GM23338 (cell line): ENCODE measurements at regions not wholly inside any gene's neighbourhood (a gene's known extent, or its start where the extent isn't known, plus 50 kb on each side); places are given as distances from the start of the nearest gene placed in this dataset.
A peak's percentile ranks its signal among the peaks of the same experiment; 100 is the strongest.
"Not testable (repeated sequence)": the region's sequence is repeated elsewhere in the genome, so short reads cannot be mapped to it uniquely, and the experiment has no call there.

Experiments used
- ATAC-seq: fragments of 200-7000 bp; cut with Tn5 transposase; 3 replicates; pipeline ENCODE4 v1.9.1; 2020
- DNase-seq: peaks from one replicate; pipeline ENCODE4 v3.0.0-alpha.2; 2015; ENCODE audit warnings: low spot score
- H2AFZ ChIP-seq: fragments of 200-600 bp; sonication (generic); 2 replicates; pipeline ENCODE4 v1.8.0; 2016; ENCODE audit warnings: antibody characterized with exemption, mild to moderate bottlenecking, moderate library complexity
- H3F3A ChIP-seq: fragments of 200-600 bp; sonication (generic); replicated peaks from 2 replicates; pipeline ENCODE4 v1.8.0; 2017; ENCODE audit warnings: antibody characterized with exemption, mixed run types, low read depth
- H3K27ac ChIP-seq: fragments of 200-600 bp; sonication (generic); 2 replicates; pipeline ENCODE4 v1.6.1; 2016; ENCODE audit warnings: low read depth
- H3K27me3 ChIP-seq: fragments of 200-600 bp; sonication (generic); 2 replicates; pipeline ENCODE4 v1.8.0; 2016; ENCODE audit warnings: mild to moderate bottlenecking, mixed run types, moderate library complexity; ENCODE audit not compliant: insufficient read depth
- H3K36me3 ChIP-seq: fragments of 200-600 bp; sonication (generic); 2 replicates; pipeline ENCODE4 v1.8.0; 2016; ENCODE audit warnings: mild to moderate bottlenecking; ENCODE audit not compliant: insufficient read depth
- H3K4me1 ChIP-seq: fragments of 200-600 bp; sonication (generic); 2 replicates; pipeline ENCODE4 v1.8.0; 2016; ENCODE audit warnings: mild to moderate bottlenecking, moderate library complexity; ENCODE audit not compliant: insufficient read depth
- H3K4me2 ChIP-seq: fragments of 200-600 bp; sonication (generic); 2 replicates; pipeline ENCODE4 v1.7.1; 2017; ENCODE audit warnings: mixed run types
- H3K4me3 ChIP-seq: fragments of 200-600 bp; sonication (generic); 2 replicates; pipeline ENCODE4 v1.6.1; 2016; ENCODE audit warnings: mixed run types
- H3K79me2 ChIP-seq: fragments of 200-600 bp; sonication (generic); replicated peaks from 2 replicates; pipeline ENCODE4 v1.8.0; 2017; ENCODE audit warnings: mild to moderate bottlenecking; ENCODE audit not compliant: insufficient read depth
- H3K9me2 ChIP-seq: fragments of 200-600 bp; sonication (generic); 2 replicates; pipeline ENCODE4 v1.8.0; 2017; ENCODE audit not compliant: insufficient read depth
- H4K20me1 ChIP-seq: fragments of 200-600 bp; sonication (generic); replicated peaks from 2 replicates; pipeline ENCODE4 v1.8.0; 2017; ENCODE audit warnings: mild to moderate bottlenecking; ENCODE audit not compliant: insufficient read depth
- H3K27ac Mint-ChIP-seq: 2 replicates; pipeline ENCODE4 v1.8.0; 2020; ENCODE audit warnings: inconsistent platforms, mild to moderate bottlenecking, moderate library complexity, mixed read lengths
- H3K27me3 Mint-ChIP-seq: 3 replicates; pipeline ENCODE4 v1.8.0; 2022; ENCODE audit warnings: low read depth, mild to moderate bottlenecking, moderate library complexity, mixed read lengths, inconsistent platforms; ENCODE audit not compliant: insufficient read depth, poor library complexity
- H3K36me3 Mint-ChIP-seq: 3 replicates; pipeline ENCODE4 v1.8.0; 2021; ENCODE audit warnings: low read depth, mild to moderate bottlenecking, inconsistent platforms, moderate library complexity, mixed read lengths
- H3K4me1 Mint-ChIP-seq: 3 replicates; pipeline ENCODE4 v1.8.0; 2020; ENCODE audit warnings: mild to moderate bottlenecking, inconsistent platforms, mixed read lengths
- H3K4me3 Mint-ChIP-seq: 3 replicates; pipeline ENCODE4 v1.8.0; 2021; ENCODE audit warnings: moderate library complexity, mild to moderate bottlenecking, inconsistent platforms, mixed read lengths
- H3K9me3 Mint-ChIP-seq: 3 replicates; pipeline ENCODE4 v1.8.0; 2020; ENCODE audit warnings: moderate library complexity, mild to moderate bottlenecking, inconsistent platforms, mixed read lengths
- EZH2phosphoT487 ChIP-seq: fragments of 200-600 bp; sonication (generic); IDR thresholded peaks from one replicate; pipeline ENCODE4 v1.8.1; 2018; ENCODE audit warnings: antibody characterized with exemption; ENCODE audit not compliant: unreplicated experiment
- JUNB ChIP-seq: IDR thresholded peaks from one replicate; pipeline ENCODE4 v1.6.1; 2016; ENCODE audit warnings: antibody characterized with exemption; ENCODE audit not compliant: unreplicated experiment
- NANOG ChIP-seq: IDR thresholded peaks from 2 replicates; pipeline ENCODE4 v1.6.1; 2016; ENCODE audit warnings: antibody characterized with exemption, borderline replicate concordance
- STAT1 ChIP-seq: IDR thresholded peaks from one replicate; pipeline ENCODE4 v1.6.1; 2016; ENCODE audit warnings: antibody characterized with exemption; ENCODE audit not compliant: unreplicated experiment
- ZNF331 ChIP-seq: fragments of 250-450 bp; sonication (Bioruptor Pico); IDR thresholded peaks from 2 replicates; pipeline ENCODE4 v1.5.0; 2020; ENCODE audit warnings: low read depth, mild to moderate bottlenecking, moderate library complexity
- TF ChIP-seq, protein P1 (sequence below), 2 experiments: fragments of 200-600 bp in 1 of 2; sonication (generic) in 1 of 2; conservative IDR thresholded peaks; 2 replicates each; pipeline versions ENCODE4 v1.5.1 to v1.6.1; 2016 to 2017; ENCODE audit warnings: antibody characterized with exemption in 2 of 2, low read depth in 2 of 2, mild to moderate bottlenecking in 2 of 2, moderate library complexity in 1 of 2

DNA sequence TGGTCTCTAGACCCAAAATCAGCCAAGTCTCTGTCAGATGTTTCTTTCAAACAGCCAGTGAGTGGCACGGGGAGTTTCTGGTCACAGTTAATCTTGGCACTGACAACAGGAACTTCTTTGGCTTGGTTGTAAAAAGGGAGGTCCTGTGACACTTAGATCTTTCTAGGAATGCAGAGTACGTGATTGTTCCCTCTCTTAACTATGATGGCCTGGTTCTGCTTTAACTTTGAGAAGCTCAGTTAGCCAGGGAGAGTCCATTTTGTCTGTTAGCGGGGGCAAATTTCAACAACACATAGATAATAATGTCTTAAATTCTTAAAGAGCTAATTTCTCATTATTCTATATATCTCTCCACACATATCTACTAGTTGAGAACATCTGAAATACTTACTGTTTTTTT, 344.5 kb upstream of the LRRTM4 start:
- H3K4me3 Mint-ChIP-seq = no peak overlapping the region
- H3K79me2 ChIP-seq = no peaks in the 10 kb centered on the region
- H3K27ac ChIP-seq = no peak overlapping the region
- TF ChIP-seq STAT1 = no peak
- ATAC-seq (no peak), DNase-seq (no peak)
- no peaks in the 10 kb centered on the region for H3F3A ChIP-seq
- H4K20me1 ChIP-seq = no peaks in the 10 kb centered on the region
- peaks cover 8% of the 10 kb centered on the region; the same call in 2 of the 3 replicates for H3K36me3 Mint-ChIP-seq
- H3K4me1 Mint-ChIP-seq = peaks cover 10% of the 10 kb centered on the region
- no peaks in the 10 kb centered on the region for H3K9me3 Mint-ChIP-seq
- H3K27ac Mint-ChIP-seq = no peak overlapping the region
- H3K27me3 ChIP-seq = no peaks in the 10 kb centered on the region
- H2AFZ ChIP-seq = peak overlapping the region; percentile 30; the same call in 1 of the 2 replicates
- H3K4me2 ChIP-seq = no peak overlapping the region
- peaks cover 10% of the 10 kb centered on the region; the same call in 1 of the 2 replicates for H3K4me1 ChIP-seq
- H3K9me2 ChIP-seq = 0 out of 2 replicates have a peak, but pooled peaks cover under 1% of the 10 kb centered on the region
- no peaks in the 10 kb centered on the region for H3K36me3 ChIP-seq
- H3K4me3 ChIP-seq = no peak overlapping the region
- H3K27me3 Mint-ChIP-seq = no peaks in the 10 kb centered on the region

DNA sequence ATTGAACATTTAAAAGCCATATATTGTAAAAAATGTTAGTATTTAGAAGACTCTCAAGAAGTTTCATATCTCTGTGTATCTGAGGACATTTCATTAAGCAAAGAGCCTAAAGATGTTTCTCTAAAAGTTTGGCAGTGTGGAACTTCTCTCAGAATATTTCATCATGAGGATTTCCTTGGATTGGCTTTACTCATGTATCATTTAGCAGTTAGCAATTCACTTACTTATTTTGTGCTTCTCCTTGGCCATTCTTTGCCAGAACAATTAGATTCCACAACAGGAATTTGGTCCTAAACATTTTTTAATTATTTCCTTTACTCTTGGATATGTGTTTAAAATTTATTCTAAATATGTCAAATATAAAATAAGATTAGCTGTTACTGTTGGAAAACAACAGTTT, 345.0 kb upstream of the LRRTM4 start:
- TF ChIP-seq STAT1 (no peak), NANOG (no peak), ZNF331 (CRISPR knock-in tag) (no peak), JUNB (no peak)
- TF ChIP-seq, protein P1, sequence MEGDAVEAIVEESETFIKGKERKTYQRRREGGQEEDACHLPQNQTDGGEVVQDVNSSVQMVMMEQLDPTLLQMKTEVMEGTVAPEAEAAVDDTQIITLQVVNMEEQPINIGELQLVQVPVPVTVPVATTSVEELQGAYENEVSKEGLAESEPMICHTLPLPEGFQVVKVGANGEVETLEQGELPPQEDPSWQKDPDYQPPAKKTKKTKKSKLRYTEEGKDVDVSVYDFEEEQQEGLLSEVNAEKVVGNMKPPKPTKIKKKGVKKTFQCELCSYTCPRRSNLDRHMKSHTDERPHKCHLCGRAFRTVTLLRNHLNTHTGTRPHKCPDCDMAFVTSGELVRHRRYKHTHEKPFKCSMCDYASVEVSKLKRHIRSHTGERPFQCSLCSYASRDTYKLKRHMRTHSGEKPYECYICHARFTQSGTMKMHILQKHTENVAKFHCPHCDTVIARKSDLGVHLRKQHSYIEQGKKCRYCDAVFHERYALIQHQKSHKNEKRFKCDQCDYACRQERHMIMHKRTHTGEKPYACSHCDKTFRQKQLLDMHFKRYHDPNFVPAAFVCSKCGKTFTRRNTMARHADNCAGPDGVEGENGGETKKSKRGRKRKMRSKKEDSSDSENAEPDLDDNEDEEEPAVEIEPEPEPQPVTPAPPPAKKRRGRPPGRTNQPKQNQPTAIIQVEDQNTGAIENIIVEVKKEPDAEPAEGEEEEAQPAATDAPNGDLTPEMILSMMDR (conservative IDR thresholded peaks at IDR 0.05; ENCODE audit: low read depth in 2 of 2) = no peak
- Histone ChIP-seq H3K27ac (no peak overlapping the region), H3K79me2 (no peaks in the 10 kb centered on the region), H2AFZ (no peak overlapping the region), H3K36me3 (no peaks in the 10 kb centered on the region), H3F3A (no peaks in the 10 kb centered on the region), H3K27me3 (no peaks in the 10 kb centered on the region), H3K4me3 (no peak overlapping the region), H3K4me2 (no peak overlapping the region), H3K9me2 (0 out of 2 replicates have a peak, but pooled peaks cover 2% of the 10 kb centered on the region), H3K4me1 (peaks cover 5% of the 10 kb centered on the region; the same call in 1 of the 2 replicates), H4K20me1 (no peaks in the 10 kb centered on the region)
- Mint-ChIP-seq H3K27ac (no peak overlapping the region), H3K4me1 (peaks cover 7% of the 10 kb centered on the region), H3K4me3 (no peak overlapping the region), H3K27me3 (no peaks in the 10 kb centered on the region), H3K36me3 (peaks cover 8% of the 10 kb centered on the region; the same call in 2 of the 3 replicates), H3K9me3 (no peaks in the 10 kb centered on the region)
- no peak for DNase-seq
- no peak for ATAC-seq

DNA sequence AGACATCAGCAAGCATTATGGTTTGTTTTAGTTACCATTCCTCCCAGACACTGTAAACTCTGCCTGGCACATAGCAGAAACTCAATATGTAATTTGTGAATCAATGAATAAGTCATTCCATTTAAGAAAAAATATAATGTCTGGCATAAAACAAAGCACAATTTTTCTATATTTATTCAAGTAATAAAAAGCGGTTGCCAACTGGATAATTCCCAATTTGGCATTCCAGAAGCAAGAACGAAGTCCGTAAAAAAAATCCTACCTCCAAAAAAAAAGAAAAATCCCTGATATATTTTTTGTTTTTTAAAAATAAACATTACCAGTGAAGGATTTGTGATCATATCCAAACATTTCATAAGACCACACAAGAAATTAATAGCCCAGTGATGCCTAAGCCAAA, 351.3 kb upstream of the LRRTM4 start:
- no peaks in the 10 kb centered on the region for H3K27me3 Mint-ChIP-seq
- no peak for TF ChIP-seq EZH2phosphoT487
- no peak for TF ChIP-seq NANOG
- no peak for TF ChIP-seq ZNF331 (CRISPR knock-in tag)
- no peak for TF ChIP-seq STAT1
- Histone ChIP-seq H3K27ac (no peak overlapping the region), H3K4me1 (no peaks in the 10 kb centered on the region), H3K9me2 (0 out of 2 replicates have a peak, but pooled peaks cover 2% of the 10 kb centered on the region), H3K4me2 (no peak overlapping the region), H4K20me1 (no peaks in the 10 kb centered on the region), H3K4me3 (no peak overlapping the region), H3K79me2 (no peaks in the 10 kb centered on the region), H3F3A (no peaks in the 10 kb centered on the region), H3K27me3 (no peaks in the 10 kb centered on the region), H2AFZ (no peak overlapping the region), H3K36me3 (no peaks in the 10 kb centered on the region)
- H3K4me1 Mint-ChIP-seq = no peaks in the 10 kb centered on the region
- ATAC-seq (no peak), DNase-seq (no peak)
- H3K9me3 Mint-ChIP-seq = no peaks in the 10 kb centered on the region
- H3K36me3 Mint-ChIP-seq = no peaks in the 10 kb centered on the region
- no peak overlapping the region for H3K4me3 Mint-ChIP-seq
- H3K27ac Mint-ChIP-seq = no peak overlapping the region

- H3F3A ChIP-seq, ATAC-seq, H3K36me3 ChIP-seq, H3K4me1 ChIP-seq, H3K4me3 ChIP-seq, H3K4me2 ChIP-seq, H3K4me3 Mint-ChIP-seq, H3K27me3 Mint-ChIP-seq, H3K79me2 ChIP-seq, H3K9me2 ChIP-seq, H3K9me3 Mint-ChIP-seq, H3K27me3 ChIP-seq, H3K36me3 Mint-ChIP-seq, H4K20me1 ChIP-seq: not testable (repeated sequence)
- Mint-ChIP-seq H3K27ac (peak overlapping the region; percentile 77), H3K4me1 (peaks cover 11% of the 10 kb centered on the region)
- DNase-seq = peak; percentile 28
- Histone ChIP-seq H3K27ac (0 out of 2 replicates have a peak overlapping the region, but pooled peaks have one; percentile 35), H2AFZ (peak overlapping the region; percentile 82)
Observed at GRCh38 chr2:77900211-77900610, 378.0 kb upstream of the LRRTM4 start.
